H9 (cell line): ENCODE measurements at regions not wholly inside any gene's neighbourhood (a gene's known extent, or its start where the extent isn't known, plus 50 kb on each side); places are given as distances from the start of the nearest gene placed in this dataset.

Source experiments
- DNase-seq: peaks from one replicate; pipeline ENCODE4 v3.0.0-alpha.2; 2017
- H2AFZ ChIP-seq: one replicate; pipeline ENCODE4 v1.6.1; 2013; ENCODE audit warnings: mild to moderate bottlenecking, low read length, control low read depth, moderate library complexity
- H2AK5ac ChIP-seq: 2 replicates; pipeline ENCODE4 v1.6.1; 2013; ENCODE audit warnings: low read length, control low read depth, mixed read lengths; ENCODE audit not compliant: insufficient read length
- H2BK120ac ChIP-seq: one replicate; pipeline ENCODE4 v1.6.1; 2013; ENCODE audit warnings: low read depth, mild to moderate bottlenecking, low read length, control low read depth, inconsistent platforms; ENCODE audit not compliant: poor library complexity, severe bottlenecking
- H2BK12ac ChIP-seq: 2 replicates; pipeline ENCODE4 v1.6.1; 2013; ENCODE audit warnings: low read length, control low read depth, mixed read lengths, low read depth; ENCODE audit not compliant: insufficient read length
- H2BK15ac ChIP-seq: 2 replicates; pipeline ENCODE4 v1.6.1; 2013; ENCODE audit warnings: low read depth, low read length, control low read depth
- H2BK20ac ChIP-seq: one replicate; pipeline ENCODE4 v1.6.1; 2013; ENCODE audit warnings: low read depth, mild to moderate bottlenecking, low read length, control low read depth, inconsistent platforms; ENCODE audit not compliant: poor library complexity, severe bottlenecking
- H2BK5ac ChIP-seq: 2 replicates; pipeline ENCODE4 v1.6.1; 2013; ENCODE audit warnings: low read length, control low read depth, mixed read lengths; ENCODE audit not compliant: insufficient read length
- H3K14ac ChIP-seq: 2 replicates; pipeline ENCODE4 v1.6.1; 2013; ENCODE audit warnings: low read length, control low read depth; ENCODE audit not compliant: insufficient read depth
- H3K18ac ChIP-seq: 2 replicates; pipeline ENCODE4 v1.6.1; 2013; ENCODE audit warnings: low read depth, mild to moderate bottlenecking, mixed read lengths, low read length, control low read depth; ENCODE audit not compliant: insufficient read length
- H3K23ac ChIP-seq: 2 replicates; pipeline ENCODE4 v1.6.1; 2013; ENCODE audit warnings: low read length, control low read depth, mixed read lengths, low read depth; ENCODE audit not compliant: insufficient read length
- H3K23me2 ChIP-seq: 2 replicates; pipeline ENCODE4 v1.6.1; 2013; ENCODE audit warnings: low read depth, mild to moderate bottlenecking, mixed read lengths, low read length, control low read depth; ENCODE audit not compliant: insufficient read length, poor library complexity, severe bottlenecking
- H3K27ac ChIP-seq: 2 replicates; pipeline ENCODE4 v1.5.1; 2013; ENCODE audit warnings: low read length, control low read depth, mixed read lengths, low read depth; ENCODE audit not compliant: insufficient read length
- H3K27me3 ChIP-seq: 2 replicates; pipeline ENCODE4 v1.6.1; 2013; ENCODE audit warnings: low read length, control low read depth, inconsistent platforms; ENCODE audit not compliant: insufficient read depth
- H3K4ac ChIP-seq: 2 replicates; pipeline ENCODE4 v1.6.1; 2013; ENCODE audit warnings: low read depth, mild to moderate bottlenecking, control low read depth, inconsistent platforms, low read length, moderate library complexity
- H3K4me1 ChIP-seq: 2 replicates; pipeline ENCODE4 v1.6.1; 2013; ENCODE audit warnings: low read length, control low read depth, inconsistent platforms; ENCODE audit not compliant: insufficient read depth
- H3K4me2 ChIP-seq: 2 replicates; pipeline ENCODE4 v1.6.1; 2013; ENCODE audit warnings: low read length, control low read depth, mixed read lengths; ENCODE audit not compliant: insufficient read length, insufficient read depth
- H3K56ac ChIP-seq: 2 replicates; pipeline ENCODE4 v1.6.1; 2013; ENCODE audit warnings: low read depth, mild to moderate bottlenecking, mixed read lengths, low read length, control low read depth; ENCODE audit not compliant: insufficient read length
- H3K79me1 ChIP-seq: 2 replicates; pipeline ENCODE4 v1.6.1; 2013; ENCODE audit warnings: low read depth, mild to moderate bottlenecking, moderate library complexity, low read length, control low read depth, inconsistent platforms; ENCODE audit not compliant: insufficient read depth, poor library complexity, severe bottlenecking
- H3K79me2 ChIP-seq: 2 replicates; pipeline ENCODE4 v1.6.1; 2013; ENCODE audit warnings: low read length, control low read depth, inconsistent platforms; ENCODE audit not compliant: insufficient read depth
- H3K9ac ChIP-seq: 2 replicates; pipeline ENCODE4 v1.6.1; 2013; ENCODE audit warnings: low read length, control low read depth, mixed read lengths; ENCODE audit not compliant: insufficient read length; ENCODE audit errors: extremely low read depth
- H3K9me3 ChIP-seq: one replicate; pipeline ENCODE4 v1.6.1; 2013; ENCODE audit warnings: low read depth, low read length, inconsistent platforms; ENCODE audit not compliant: control insufficient read depth
- H3T11ph ChIP-seq: one replicate; pipeline ENCODE4 v1.6.1; 2013; ENCODE audit warnings: mild to moderate bottlenecking, low read length, control low read depth, inconsistent platforms
- H4K20me1 ChIP-seq: one replicate; pipeline ENCODE4 v1.6.1; 2013; ENCODE audit not compliant: control insufficient read depth, insufficient read length, insufficient read depth
- H4K5ac ChIP-seq: 2 replicates; pipeline ENCODE4 v1.6.1; 2013; ENCODE audit warnings: low read depth, mild to moderate bottlenecking, mixed read lengths, low read length, control low read depth; ENCODE audit not compliant: insufficient read length
- H4K8ac ChIP-seq: replicated peaks from 2 replicates; pipeline ENCODE4 v1.6.1; 2013; ENCODE audit warnings: low read length, control low read depth, mixed read lengths, low read depth; ENCODE audit not compliant: insufficient read length
- H4K91ac ChIP-seq: 2 replicates; pipeline ENCODE4 v1.6.1; 2013; ENCODE audit warnings: low read depth, mild to moderate bottlenecking, moderate library complexity, mixed read lengths, low read length, control low read depth; ENCODE audit not compliant: insufficient read length
- H3K27ac Mint-ChIP-seq, 3 experiments: 2 replicates in 2 of 3; 3 replicates in 1 of 3; pipeline ENCODE4 v1.8.0; 2020 to 2021; ENCODE audit warnings: mixed read lengths in 3 of 3, mild to moderate bottlenecking in 1 of 3, moderate library complexity in 1 of 3
- H3K27me3 Mint-ChIP-seq: 2 replicates; pipeline ENCODE4 v1.8.0; 2021; ENCODE audit warnings: low read depth, mild to moderate bottlenecking, moderate library complexity, mixed read lengths
- H3K36me3 Mint-ChIP-seq, 3 experiments: 2 replicates in 2 of 3; 3 replicates in 1 of 3; pipeline ENCODE4 v1.8.0; 2020 to 2021; ENCODE audit warnings: low read depth in 3 of 3, mixed read lengths in 3 of 3; ENCODE audit not compliant: insufficient read depth in 1 of 3
- H3K4me1 Mint-ChIP-seq, 2 experiments: 2 replicates each; pipeline ENCODE4 v1.8.0; 2020; ENCODE audit warnings: mixed read lengths in 2 of 2
- H3K4me3 Mint-ChIP-seq, 2 experiments: 2 replicates in 1 of 2; 3 replicates in 1 of 2; pipeline ENCODE4 v1.8.0; 2020 to 2021; ENCODE audit warnings: mild to moderate bottlenecking in 2 of 2, mixed read lengths in 2 of 2, moderate library complexity in 1 of 2
- H3K9me3 Mint-ChIP-seq, 2 experiments: 2 replicates in 1 of 2; 3 replicates in 1 of 2; pipeline ENCODE4 v1.8.0; 2020; ENCODE audit warnings: mild to moderate bottlenecking in 2 of 2, mixed read lengths in 2 of 2, moderate library complexity in 1 of 2
- CTCF ChIP-seq: fragments of 200-600 bp; sonication (generic); conservative IDR thresholded peaks from 3 replicates; pipeline ENCODE4 v1.8.0; 2021; ENCODE audit warnings: antibody characterized with exemption, mild to moderate bottlenecking
- WGBS: extraction: QIAGEN DNeasy Blood & Tissue Kit; methylation state at CpG from one replicate; pipeline ENCODE4 v1.1.7; 2013; ENCODE audit warnings: missing lambda C conversion rate, low lambda C conversion rate, mixed read lengths; ENCODE audit not compliant: insufficient read length; ENCODE audit errors: extremely low coverage; 5-methylcytosine and 5-hydroxymethylcytosine counted together

DNA sequence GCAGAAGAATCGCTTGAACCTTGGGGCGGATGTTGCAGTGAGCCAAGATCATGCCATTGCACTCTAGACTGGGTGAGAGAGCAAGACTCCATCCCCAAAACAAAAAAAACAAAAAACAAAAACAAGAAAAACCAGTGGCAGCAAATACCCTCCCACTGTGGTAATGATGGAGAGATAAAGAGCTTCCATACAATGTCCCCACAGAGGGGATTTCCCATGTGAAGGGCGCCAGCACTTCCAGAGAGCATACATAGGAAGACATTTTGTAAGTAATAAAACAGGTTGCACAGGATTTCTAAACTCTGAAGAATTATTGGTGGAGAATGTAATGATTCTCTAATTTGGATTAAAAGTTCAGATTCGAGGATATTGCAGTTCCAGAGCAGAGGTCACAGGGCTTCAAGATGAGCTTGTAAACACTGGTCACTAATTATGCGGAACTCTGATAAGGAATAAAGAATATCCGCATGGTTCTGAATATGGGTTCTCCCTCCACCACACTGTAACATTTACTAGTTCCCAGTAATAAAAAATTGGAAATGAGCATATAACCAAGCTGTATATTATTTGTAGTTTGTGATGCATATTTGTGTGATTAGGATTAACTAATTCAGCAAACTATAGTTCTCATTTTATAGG is 290.1 kb upstream of the SLC10A2 start:
- Histone ChIP-seq H3K79me2 (no peaks in the 10 kb centered on the region), H2BK15ac (no peak overlapping the region), H4K8ac (no peak overlapping the region), H2BK120ac (no peak overlapping the region), H4K20me1 (no peaks in the 10 kb centered on the region), H4K5ac (no peak overlapping the region), H3T11ph (no peak overlapping the region), H2BK20ac (no peak overlapping the region), H3K14ac (no peak overlapping the region), H3K27me3 (no peaks in the 10 kb centered on the region), H2BK5ac (no peak overlapping the region), H3K4ac (no peak overlapping the region), H3K4me2 (no peak overlapping the region), H4K91ac (no peak overlapping the region), H2AFZ (no peak overlapping the region), H3K18ac (no peak overlapping the region), H3K23ac (no peak overlapping the region), H3K27ac (no peak overlapping the region), H3K9ac (no peak overlapping the region), H3K79me1 (no peaks in the 10 kb centered on the region), H3K9me3 (no peaks in the 10 kb centered on the region), H3K4me1 (no peaks in the 10 kb centered on the region; the same call in 1 of the 2 replicates), H3K56ac (no peak overlapping the region), H2AK5ac (no peak overlapping the region), H2BK12ac (no peak overlapping the region), H3K23me2 (peaks cover 2% of the 10 kb centered on the region)
- DNase-seq = no peak
- peaks cover 20 to 21% of the 10 kb centered on the region in 2 experiments for H3K4me1 Mint-ChIP-seq
- H3K9me3 Mint-ChIP-seq = no peaks in the 10 kb centered on the region
- no peaks in the 10 kb centered on the region; the same call in 1 of the 2 replicates for H3K27me3 Mint-ChIP-seq
- no peaks in the 10 kb centered on the region for H3K36me3 Mint-ChIP-seq
- no CpG with 5 or more reads among the region's 6 CpGs for WGBS
- no peak overlapping the region for H3K4me3 Mint-ChIP-seq
- TF ChIP-seq CTCF = no peak
- no peak overlapping the region for H3K27ac Mint-ChIP-seq
